Calu3 (cell line): ENCODE measurements at regions not wholly inside any gene's neighbourhood (a gene's known extent, or its start where the extent isn't known, plus 50 kb on each side); places are given as distances from the start of the nearest gene placed in this dataset.

ENCODE experiments used
- BruUV-seq: library from RNA; stranded (reverse); fragments of 400-500 nt; replicated peaks from 2 replicates; lab custom pipeline; 2021; lab: Mats Ljungman, UMichigan
- CTCF ChIA-PET: fragments of 300-600 bp; sonication (Branson Sonifier 250); formaldehyde crosslinking; loops from one replicate; lab custom pipeline; 2022; ENCODE audit warnings: antibody characterized with exemption; lab: Charles Lee
- DNase-seq: peaks from one replicate; pipeline ENCODE4 v3.0.0; 2022
- H3K27ac Mint-ChIP-seq: one replicate; pipeline ENCODE4 v1.8.0; 2022; ENCODE audit warnings: mixed read lengths; ENCODE audit not compliant: unreplicated experiment
- H3K27me3 Mint-ChIP-seq: one replicate; pipeline ENCODE4 v1.8.0; 2022; ENCODE audit warnings: mixed read lengths; ENCODE audit not compliant: unreplicated experiment
- H3K36me3 Mint-ChIP-seq: one replicate; pipeline ENCODE4 v1.8.0; 2022; ENCODE audit warnings: mild to moderate bottlenecking, moderate library complexity, mixed read lengths; ENCODE audit not compliant: insufficient read depth, unreplicated experiment
- H3K4me1 Mint-ChIP-seq: one replicate; pipeline ENCODE4 v1.8.0; 2022; ENCODE audit warnings: mild to moderate bottlenecking, low read depth, mixed read lengths; ENCODE audit not compliant: unreplicated experiment
- H3K4me3 Mint-ChIP-seq: one replicate; pipeline ENCODE4 v1.8.0; 2022; ENCODE audit warnings: mild to moderate bottlenecking, low read depth, moderate library complexity, mixed read lengths; ENCODE audit not compliant: unreplicated experiment
- H3K9me3 Mint-ChIP-seq: one replicate; pipeline ENCODE4 v1.8.0; 2022; ENCODE audit warnings: low read depth, mixed read lengths; ENCODE audit not compliant: unreplicated experiment
- intact Hi-C: fragments of 100-400 bp; cut with micrococcal nuclease; formaldehyde crosslinking; loops from one replicate; pipeline ENCODE4 v1.10.0; 2022; ENCODE audit not compliant: unreplicated experiment
- TF ChIP-seq, protein P1 (sequence below): fragments of 200-600 bp; IDR thresholded peaks from one replicate; pipeline ENCODE4 v1.8.0; 2022; ENCODE audit warnings: antibody characterized with exemption; ENCODE audit not compliant: unreplicated experiment

DNA sequence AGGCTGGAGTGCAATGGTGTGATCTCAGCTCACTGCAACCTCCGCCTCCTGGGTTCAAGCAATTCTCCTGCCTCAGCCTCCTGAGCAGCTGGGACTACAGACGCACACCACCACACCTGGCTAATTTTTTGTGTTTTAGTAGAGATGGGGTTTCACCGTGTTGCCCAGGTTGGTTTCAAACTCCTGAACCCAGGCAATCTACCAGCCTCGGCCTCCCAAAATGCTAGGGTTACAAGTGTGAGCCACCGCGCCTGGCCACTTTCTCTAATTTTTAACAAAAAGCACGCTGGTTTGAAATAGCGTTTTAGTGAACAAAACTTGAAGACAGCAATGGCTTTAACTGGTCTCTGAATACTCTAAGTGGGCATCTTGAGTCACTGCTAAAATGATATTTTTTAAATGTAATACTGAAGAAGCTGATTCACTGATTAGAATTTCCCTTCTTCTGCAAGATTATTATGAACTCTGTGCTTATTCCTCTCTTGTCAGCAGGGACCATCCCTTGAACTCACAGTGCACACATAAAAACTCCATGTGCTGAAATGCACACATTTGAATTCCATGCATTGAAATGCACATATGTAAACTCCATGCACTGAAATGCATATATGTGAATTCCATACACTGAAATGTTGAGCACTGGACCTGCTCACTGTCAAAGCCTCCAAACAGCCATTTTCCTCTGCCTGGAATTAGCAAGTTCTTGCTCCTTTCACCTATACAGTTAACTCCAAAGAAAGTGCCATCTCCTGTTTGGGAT is 1411.5 kb upstream of the ACVR2A start:
- intact Hi-C loops: no loop called here
- CTCF ChIA-PET: no interaction called here
- H3K4me1 Mint-ChIP-seq: no peaks in the 10 kb centered on the region
- no peaks in the 10 kb centered on the region for H3K27me3 Mint-ChIP-seq
- TF ChIP-seq, protein P1, sequence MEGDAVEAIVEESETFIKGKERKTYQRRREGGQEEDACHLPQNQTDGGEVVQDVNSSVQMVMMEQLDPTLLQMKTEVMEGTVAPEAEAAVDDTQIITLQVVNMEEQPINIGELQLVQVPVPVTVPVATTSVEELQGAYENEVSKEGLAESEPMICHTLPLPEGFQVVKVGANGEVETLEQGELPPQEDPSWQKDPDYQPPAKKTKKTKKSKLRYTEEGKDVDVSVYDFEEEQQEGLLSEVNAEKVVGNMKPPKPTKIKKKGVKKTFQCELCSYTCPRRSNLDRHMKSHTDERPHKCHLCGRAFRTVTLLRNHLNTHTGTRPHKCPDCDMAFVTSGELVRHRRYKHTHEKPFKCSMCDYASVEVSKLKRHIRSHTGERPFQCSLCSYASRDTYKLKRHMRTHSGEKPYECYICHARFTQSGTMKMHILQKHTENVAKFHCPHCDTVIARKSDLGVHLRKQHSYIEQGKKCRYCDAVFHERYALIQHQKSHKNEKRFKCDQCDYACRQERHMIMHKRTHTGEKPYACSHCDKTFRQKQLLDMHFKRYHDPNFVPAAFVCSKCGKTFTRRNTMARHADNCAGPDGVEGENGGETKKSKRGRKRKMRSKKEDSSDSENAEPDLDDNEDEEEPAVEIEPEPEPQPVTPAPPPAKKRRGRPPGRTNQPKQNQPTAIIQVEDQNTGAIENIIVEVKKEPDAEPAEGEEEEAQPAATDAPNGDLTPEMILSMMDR: no peak
- H3K27ac Mint-ChIP-seq: no peak overlapping the region
- no peaks in the 10 kb centered on the region for H3K36me3 Mint-ChIP-seq
- H3K4me3 Mint-ChIP-seq: no peak overlapping the region
- DNase-seq: no peak
- H3K9me3 Mint-ChIP-seq: no peaks in the 10 kb centered on the region
- no TSS peak for BruUV-seq

DNA sequence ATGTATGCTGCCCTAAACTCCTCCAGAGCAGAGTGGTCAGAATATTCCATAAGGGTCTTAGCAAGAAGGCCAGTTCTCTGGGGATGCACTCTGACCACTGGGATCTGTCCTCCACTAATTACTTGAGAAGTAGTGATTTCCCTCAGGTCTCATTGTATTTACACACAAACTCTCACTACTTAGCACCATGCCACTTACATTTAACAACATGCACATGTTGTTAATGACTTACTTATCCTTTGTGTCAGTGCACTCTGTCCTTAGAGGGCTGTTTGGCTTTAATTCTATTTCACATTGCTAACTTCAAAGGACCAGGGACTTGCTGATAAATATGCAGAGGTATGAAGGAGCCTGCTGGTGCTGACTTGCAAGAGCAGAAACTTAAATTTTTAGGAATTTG is 1415.5 kb upstream of the ACVR2A start:
- no peak overlapping the region for H3K27ac Mint-ChIP-seq
- no peaks in the 10 kb centered on the region for H3K9me3 Mint-ChIP-seq
- H3K27me3 Mint-ChIP-seq: no peaks in the 10 kb centered on the region
- H3K4me1 Mint-ChIP-seq: no peaks in the 10 kb centered on the region
- CTCF ChIA-PET: no interaction called here
- H3K36me3 Mint-ChIP-seq: no peaks in the 10 kb centered on the region
- no peak overlapping the region for H3K4me3 Mint-ChIP-seq
- DNase-seq: no peak
- TF ChIP-seq, protein P1: no peak
- no TSS peak for BruUV-seq
- intact Hi-C loops: no loop called here

DNA sequence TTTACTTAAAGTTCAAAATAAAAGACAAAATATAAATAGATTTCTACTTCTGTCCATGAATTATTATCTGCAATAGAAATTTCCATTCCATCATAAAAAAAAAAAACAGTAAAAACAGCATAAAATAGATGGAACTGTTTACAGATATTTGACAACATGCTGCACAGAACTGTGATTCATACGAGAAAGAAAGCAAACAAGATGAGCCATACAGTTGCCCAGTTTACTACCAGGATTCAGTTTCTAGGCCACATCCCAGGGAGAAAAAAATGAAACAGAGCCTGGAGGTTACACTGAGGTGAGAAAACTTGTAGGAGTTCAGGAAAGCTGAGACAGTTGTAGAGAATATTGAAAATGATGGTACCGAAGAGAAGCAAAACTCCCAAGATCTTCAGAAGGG is 1426.9 kb upstream of the ACVR2A start:
- Mint-ChIP-seq H3K4me1 (no peaks in the 10 kb centered on the region), H3K27me3 (no peaks in the 10 kb centered on the region), H3K36me3 (no peaks in the 10 kb centered on the region), H3K4me3 (no peak overlapping the region), H3K9me3 (no peaks in the 10 kb centered on the region), H3K27ac (no peak overlapping the region)
- TF ChIP-seq, protein P1: no peak
- DNase-seq: no peak
- no TSS peak for BruUV-seq
- CTCF ChIA-PET: no interaction called here
- intact Hi-C loops: no loop called here

DNA sequence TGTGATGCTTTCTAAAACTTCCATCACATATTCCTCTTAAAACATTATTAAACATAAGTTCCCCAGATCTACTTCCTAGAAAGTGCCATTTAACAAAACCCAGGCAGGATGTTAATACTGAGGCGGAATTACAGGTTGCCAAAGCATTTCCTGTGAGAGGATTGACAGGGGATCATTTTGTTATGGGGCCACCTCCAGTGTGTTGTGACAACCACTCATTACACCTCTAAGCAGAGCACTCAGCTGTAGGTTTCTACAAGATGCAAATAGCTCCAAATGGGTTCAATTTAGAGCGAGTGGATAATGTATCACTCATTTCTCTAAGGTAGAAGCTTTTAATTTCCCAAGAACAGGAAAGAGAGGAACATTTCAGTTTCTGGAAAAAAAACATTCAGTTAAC is 1429.5 kb upstream of the ACVR2A start:
- Mint-ChIP-seq H3K4me3 (no peak overlapping the region), H3K4me1 (no peaks in the 10 kb centered on the region), H3K27me3 (no peaks in the 10 kb centered on the region), H3K27ac (no peak overlapping the region), H3K9me3 (no peaks in the 10 kb centered on the region), H3K36me3 (no peaks in the 10 kb centered on the region)
- no TSS peak for BruUV-seq
- intact Hi-C loops: no loop called here
- TF ChIP-seq, protein P1: no peak
- no peak for DNase-seq
- CTCF ChIA-PET: no interaction called here
